IMR-90 (cell line): ENCODE measurements at regions not wholly inside any gene's neighbourhood (a gene's known extent, or its start where the extent isn't known, plus 50 kb on each side); places are given as distances from the start of the nearest gene placed in this dataset.

Source experiments
- ATAC-seq: fragments of 200-7000 bp; cut with Tn5 transposase; 2 replicates; pipeline ENCODE4 v1.9.1; 2020; ENCODE audit warnings: low read depth, mild to moderate bottlenecking, moderate library complexity
- BruUV-seq: library from RNA; stranded (reverse); fragments of 400-500 nt; replicated peaks from 2 replicates; lab custom pipeline; 2021; lab: Mats Ljungman, UMichigan
- CTCF ChIA-PET: fragments of 300-600 bp; formaldehyde crosslinking; extraction: SDS; loops from one replicate; lab custom pipeline; 2021; ENCODE audit warnings: antibody characterized with exemption; lab: Yijun Ruan, JAX
- POLR2A ChIA-PET: fragments of 300-600 bp; sonication (Branson Sonifier 250); formaldehyde crosslinking; loops from one replicate; lab custom pipeline; 2022; ENCODE audit warnings: antibody characterized with exemption; ENCODE audit not compliant: unreplicated experiment; lab: Charles Lee
- DNase-seq: peaks from one replicate; pipeline ENCODE4 v3.0.0; 2013
- H2AFZ ChIP-seq: replicated peaks from 2 replicates; pipeline ENCODE3; 2013; ENCODE audit warnings: low read length, mild to moderate bottlenecking; ENCODE audit not compliant: poor library complexity
- H2AK5ac ChIP-seq: 2 replicates; pipeline ENCODE4 v1.6.1; 2013; ENCODE audit warnings: low read depth, low read length, inconsistent platforms
- H2AK9ac ChIP-seq: replicated peaks from 2 replicates; pipeline ENCODE3; 2013; ENCODE audit warnings: mild to moderate bottlenecking, low read depth, low read length, moderate library complexity; ENCODE audit not compliant: poor library complexity
- H2BK120ac ChIP-seq: 2 replicates; pipeline ENCODE4 v1.6.1; 2013; ENCODE audit warnings: low read depth, low read length, inconsistent platforms
- H2BK15ac ChIP-seq: 3 replicates; pipeline ENCODE4 v1.6.1; 2013; ENCODE audit warnings: low read depth, low read length, inconsistent platforms
- H2BK20ac ChIP-seq: 2 replicates; pipeline ENCODE4 v1.6.1; 2013; ENCODE audit warnings: low read depth, mild to moderate bottlenecking, inconsistent platforms, low read length, moderate library complexity
- H2BK5ac ChIP-seq: 2 replicates; pipeline ENCODE4 v1.6.1; 2013; ENCODE audit warnings: mild to moderate bottlenecking, low read depth, low read length, inconsistent platforms; ENCODE audit not compliant: poor library complexity, severe bottlenecking
- H3K14ac ChIP-seq: replicated peaks from 2 replicates; pipeline ENCODE4 v1.6.1; 2013; ENCODE audit warnings: low read depth, low read length, inconsistent platforms
- H3K18ac ChIP-seq: 2 replicates; pipeline ENCODE4 v1.6.1; 2013; ENCODE audit warnings: low read depth, low read length, control low read depth
- H3K23ac ChIP-seq: 2 replicates; pipeline ENCODE4 v1.6.1; 2013; ENCODE audit warnings: low read depth, low read length, inconsistent platforms
- H3K27ac ChIP-seq: 2 replicates; pipeline ENCODE4 v1.5.1; 2013; ENCODE audit warnings: mild to moderate bottlenecking, control low read depth, low read length; ENCODE audit not compliant: insufficient read depth
- H3K27me3 ChIP-seq: 2 replicates; pipeline ENCODE4 v1.6.1; 2013; ENCODE audit warnings: low read length; ENCODE audit not compliant: control insufficient read depth, insufficient read depth
- H3K36me3 ChIP-seq: 2 replicates; pipeline ENCODE4 v1.6.1; 2013; ENCODE audit warnings: low read length, mixed read lengths; ENCODE audit not compliant: control insufficient read depth, insufficient read depth
- H3K4ac ChIP-seq: 2 replicates; pipeline ENCODE4 v1.6.1; 2013; ENCODE audit warnings: low read depth, low read length, inconsistent platforms
- H3K4me1 ChIP-seq: 2 replicates; pipeline ENCODE4 v1.6.1; 2013; ENCODE audit warnings: low read length, mixed read lengths; ENCODE audit not compliant: control insufficient read depth, insufficient read depth
- H3K4me2 ChIP-seq: 2 replicates; pipeline ENCODE4 v1.6.1; 2013; ENCODE audit warnings: low read depth, mild to moderate bottlenecking, control low read depth, low read length, moderate library complexity
- H3K4me3 ChIP-seq: 2 replicates; pipeline ENCODE4 v1.5.1; 2013; ENCODE audit warnings: low read depth, mild to moderate bottlenecking, control low read depth, low read length, moderate library complexity; ENCODE audit not compliant: insufficient read depth
- H3K56ac ChIP-seq: 2 replicates; pipeline ENCODE4 v1.6.1; 2013; ENCODE audit warnings: low read length, inconsistent platforms; ENCODE audit not compliant: insufficient read depth; ENCODE audit errors: extremely low read depth
- H3K79me1 ChIP-seq, 2 experiments: 2 replicates each; pipeline ENCODE4 v1.6.1; 2013; ENCODE audit warnings: low read length in 2 of 2, inconsistent platforms in 1 of 2, low read depth in 1 of 2
- H3K9ac ChIP-seq: 2 replicates; pipeline ENCODE4 v1.6.1; 2013; ENCODE audit warnings: low read depth, low read length, control low read depth
- H3K9me1 ChIP-seq: 2 replicates; pipeline ENCODE4 v1.6.1; 2013; ENCODE audit warnings: low read length, inconsistent platforms; ENCODE audit not compliant: insufficient read depth
- H3K9me3 ChIP-seq: 2 replicates; pipeline ENCODE4 v1.6.1; 2013; ENCODE audit warnings: low read length; ENCODE audit not compliant: control insufficient read depth, insufficient read depth
- H4K20me1 ChIP-seq: 2 replicates; pipeline ENCODE4 v1.6.1; 2013; ENCODE audit warnings: low read length, inconsistent platforms; ENCODE audit not compliant: insufficient read depth
- H4K5ac ChIP-seq: 2 replicates; pipeline ENCODE4 v1.6.1; 2013; ENCODE audit warnings: mild to moderate bottlenecking, low read depth, low read length, control low read depth
- H4K8ac ChIP-seq, 2 experiments: 2 replicates each; pipeline ENCODE4 v1.6.1; 2013; ENCODE audit warnings: low read depth in 2 of 2, low read length in 2 of 2, control low read depth in 1 of 2, inconsistent platforms in 1 of 2
- H4K91ac ChIP-seq: 2 replicates; pipeline ENCODE4 v1.6.1; 2013; ENCODE audit warnings: low read depth, low read length, inconsistent platforms; ENCODE audit not compliant: insufficient read depth
- BHLHE40 ChIP-seq: fragments of 150-350 bp; IDR thresholded peaks from 2 replicates; pipeline ENCODE4 v1.6.1; 2016; ENCODE audit warnings: mild to moderate bottlenecking, low read depth, low read length
- CEBPB ChIP-seq: IDR thresholded peaks from 2 replicates; pipeline ENCODE4 v1.6.1; 2012; ENCODE audit warnings: low read depth, low read length, improper control_type of control experiment
- CTCF ChIP-seq: conservative IDR thresholded peaks from 2 replicates; pipeline ENCODE4 v1.5.1; 2012; ENCODE audit warnings: mild to moderate bottlenecking, low read depth, low read length, improper control_type of control experiment
- ELK1 ChIP-seq: fragments of 150-350 bp; IDR thresholded peaks from 2 replicates; pipeline ENCODE4 v1.6.1; 2016; ENCODE audit warnings: low read depth, mild to moderate bottlenecking, low read length, moderate library complexity, borderline replicate concordance
- FOS ChIP-seq: fragments of 150-350 bp; IDR thresholded peaks from 2 replicates; pipeline ENCODE4 v1.6.1; 2016; ENCODE audit warnings: low read depth, low read length
- MAFK ChIP-seq: IDR thresholded peaks from 2 replicates; pipeline ENCODE4 v1.6.1; 2012; ENCODE audit warnings: low read depth, low read length, improper control_type of control experiment
- MAZ ChIP-seq: IDR thresholded peaks from 2 replicates; pipeline ENCODE4 v1.6.1; 2012; ENCODE audit warnings: low read depth, mild to moderate bottlenecking, low read length, improper control_type of control experiment, moderate library complexity, borderline replicate concordance
- MXI1 ChIP-seq: IDR thresholded peaks from 2 replicates; pipeline ENCODE4 v1.6.1; 2012; ENCODE audit warnings: low read depth, mild to moderate bottlenecking, low read length, moderate library complexity, borderline replicate concordance
- POLR2A ChIP-seq: IDR thresholded peaks from 2 replicates; pipeline ENCODE4 v1.6.1; 2012; ENCODE audit warnings: mild to moderate bottlenecking, low read depth, low read length
- RAD21 ChIP-seq: IDR thresholded peaks from 2 replicates; pipeline ENCODE4 v1.6.1; 2012; ENCODE audit warnings: low read length, improper control_type of control experiment
- RCOR1 ChIP-seq: IDR thresholded peaks from 2 replicates; pipeline ENCODE4 v1.6.1; 2012; ENCODE audit warnings: mild to moderate bottlenecking, low read length, improper control_type of control experiment; ENCODE audit not compliant: insufficient replicate concordance
- RFX5 ChIP-seq: IDR thresholded peaks from 2 replicates; pipeline ENCODE4 v1.8.0; 2012; ENCODE audit warnings: low read depth, mild to moderate bottlenecking, low read length, moderate library complexity
- SMC3 ChIP-seq: fragments of 150-350 bp; IDR thresholded peaks from 2 replicates; pipeline ENCODE4 v1.6.1; 2016; ENCODE audit warnings: low read depth, mild to moderate bottlenecking, antibody characterized with exemption, low read length, moderate library complexity
- USF2 ChIP-seq: fragments of 150-350 bp; IDR thresholded peaks from 2 replicates; pipeline ENCODE4 v1.6.1; 2017; ENCODE audit warnings: mild to moderate bottlenecking, antibody characterized with exemption, low read length, low read depth
- dilution Hi-C: fragments of 300-500 bp; cut with HindIII; formaldehyde crosslinking; loops from one replicate; pipeline ENCODE4 v1.14.3; 2018; ENCODE audit warnings: low sequenced_read_pairs; ENCODE audit not compliant: unreplicated experiment
- in situ Hi-C: fragments of 300-500 bp; cut with MboI; formaldehyde crosslinking; loops from 3 replicates; pipeline ENCODE4 v1.14.3; 2019; ENCODE audit warnings: low sequenced_read_pairs, inconsistent platforms, mixed read lengths
- intact Hi-C: fragments of 100-400 bp; cut with micrococcal nuclease; formaldehyde crosslinking; loops from 2 replicates; pipeline ENCODE4 v1.10.0; 2022

- BruUV-seq: no TSS peak
- Histone ChIP-seq H2AK5ac (no peak overlapping the region), H3K79me1 (no peaks in the 10 kb centered on the region), H2AFZ (no peak overlapping the region), H4K8ac (no peak overlapping the region), H4K91ac (no peak overlapping the region), H3K9ac (no peak overlapping the region), H3K4me1 (no peaks in the 10 kb centered on the region), H3K4ac (no peak overlapping the region), H4K5ac (no peak overlapping the region), H3K9me1 (no peaks in the 10 kb centered on the region), H3K27me3 (no peaks in the 10 kb centered on the region), H3K36me3 (no peaks in the 10 kb centered on the region), H3K9me3 (no peaks in the 10 kb centered on the region), H3K4me3 (no peak overlapping the region), H3K23ac (no peak overlapping the region), H3K14ac (no peak overlapping the region), H2AK9ac (no peak overlapping the region), H2BK15ac (no peak overlapping the region), H3K4me2 (no peak overlapping the region), H3K27ac (no peak overlapping the region), H3K56ac (no peak overlapping the region), H2BK20ac (no peak overlapping the region), H3K18ac (no peak overlapping the region), H2BK120ac (no peak overlapping the region), H4K20me1 (no peaks in the 10 kb centered on the region), H2BK5ac (no peak overlapping the region)
- intact Hi-C loops: no loop called here
- TF ChIP-seq CTCF (no peak), ELK1 (no peak), RFX5 (no peak), SMC3 (no peak), CEBPB (no peak), RAD21 (no peak), MAFK (no peak), MAZ (no peak), MXI1 (no peak), RCOR1 (no peak), USF2 (no peak), BHLHE40 (no peak), FOS (no peak), POLR2A (no peak)
- POLR2A ChIA-PET: no interaction called here
- ATAC-seq: no peak
- in situ Hi-C loops: no loop called here
- CTCF ChIA-PET: no interaction called here
- dilution Hi-C loops: no loop called here
- no peak for DNase-seq
Measured at GRCh38 chr7:91713669-91714068, 166.8 kb downstream of the MTERF1 start.
